Inflammatory macrophage (primary cell): ENCODE measurements at regions not wholly inside any gene's neighbourhood (a gene's known extent, or its start where the extent isn't known, plus 50 kb on each side); places are given as distances from the start of the nearest gene placed in this dataset.
"Not testable (repeated sequence)": the region's sequence is repeated elsewhere in the genome, so short reads cannot be mapped to it uniquely, and the experiment has no call there.

Experiments
- DNase-seq, 2 donors: peaks; one replicate each; pipeline ENCODE4 v3.0.0-alpha.2; 2020 to 2022

GRCh38 chr11:23884341-23884740 lies 612.5 kb upstream of the LUZP2 start:
- no peak for DNase-seq

GRCh38 chr11:23885801-23886200 lies 611.1 kb upstream of the LUZP2 start:
- no peak for DNase-seq

GRCh38 chr11:23887122-23887521 lies 609.7 kb upstream of the LUZP2 start:
- DNase-seq = not testable (repeated sequence)

GRCh38 chr11:23893126-23893525 lies 603.7 kb upstream of the LUZP2 start:
- no peak for DNase-seq

- no peak for DNase-seq
Observed at GRCh38 chr11:23897453-23898286, 599.2 kb upstream of the LUZP2 start.

- DNase-seq = no peak
Observed at GRCh38 chr11:23903044-23903704, 593.7 kb upstream of the LUZP2 start.

- no peak for DNase-seq
Observed at GRCh38 chr11:23919455-23919854, 577.4 kb upstream of the LUZP2 start.

- no peak for DNase-seq
Observed at GRCh38 chr11:23923357-23923756, 573.5 kb upstream of the LUZP2 start.

GRCh38 chr11:23924226-23924625 lies 572.6 kb upstream of the LUZP2 start:
- DNase-seq = no peak

- DNase-seq = no peak
Observed at GRCh38 chr11:23931443-23931842, 565.4 kb upstream of the LUZP2 start.

- no peak for DNase-seq
Observed at GRCh38 chr11:23932485-23932898, 564.4 kb upstream of the LUZP2 start.

GRCh38 chr11:23933721-23934120 lies 563.1 kb upstream of the LUZP2 start:
- no peak for DNase-seq

- not testable (repeated sequence) for DNase-seq
Observed at GRCh38 chr11:23934671-23935270, 562.1 kb upstream of the LUZP2 start.

- DNase-seq = not testable (repeated sequence)
Observed at GRCh38 chr11:23942117-23942815, 554.6 kb upstream of the LUZP2 start.

- DNase-seq = no peak
Observed at GRCh38 chr11:23944923-23945322, 551.9 kb upstream of the LUZP2 start.

- no peak for DNase-seq
Observed at GRCh38 chr11:23947883-23948282, 549.0 kb upstream of the LUZP2 start.

- DNase-seq = no peak
Observed at GRCh38 chr11:23948851-23949250, 548.0 kb upstream of the LUZP2 start.

GRCh38 chr11:23953951-23954710 lies 542.7 kb upstream of the LUZP2 start:
- DNase-seq = no peak

- no peak for DNase-seq
Observed at GRCh38 chr11:23954730-23955129, 542.1 kb upstream of the LUZP2 start.

- DNase-seq = no peak
Observed at GRCh38 chr11:23956586-23956985, 540.3 kb upstream of the LUZP2 start.

GRCh38 chr11:23957314-23957713 lies 539.5 kb upstream of the LUZP2 start:
- DNase-seq = no peak

GRCh38 chr11:23959462-23959861 lies 537.4 kb upstream of the LUZP2 start:
- no peak for DNase-seq
